ENCODE measurements at regions not wholly inside any gene's neighbourhood (a gene's known extent, or its start where the extent isn't known, plus 50 kb on each side); places are given as distances from the start of the nearest gene placed in this dataset.
A peak's percentile ranks its signal among the peaks of the same experiment; 100 is the strongest.

DNA sequence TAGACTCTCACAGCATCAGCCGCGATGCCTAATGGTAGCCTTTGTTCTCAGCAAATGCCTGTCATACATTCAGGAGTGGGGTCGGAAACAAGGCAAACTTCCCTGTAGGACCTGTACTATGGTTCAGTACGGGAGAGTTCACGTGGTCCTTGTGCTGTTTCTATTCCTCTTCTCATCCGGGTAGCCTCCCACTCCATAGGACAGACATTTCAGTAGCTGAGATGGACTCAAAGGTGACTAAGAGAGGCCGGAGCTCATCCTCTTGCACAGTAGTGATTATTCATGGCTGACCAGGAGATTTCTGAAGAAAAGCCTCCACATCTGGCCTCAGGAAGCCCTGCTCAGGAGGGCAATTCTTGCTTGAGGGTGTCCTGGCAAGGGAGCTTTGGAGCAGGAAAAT is 117.8 kb upstream of the SPRED2 start:
- no peak for DNase-seq

DNA sequence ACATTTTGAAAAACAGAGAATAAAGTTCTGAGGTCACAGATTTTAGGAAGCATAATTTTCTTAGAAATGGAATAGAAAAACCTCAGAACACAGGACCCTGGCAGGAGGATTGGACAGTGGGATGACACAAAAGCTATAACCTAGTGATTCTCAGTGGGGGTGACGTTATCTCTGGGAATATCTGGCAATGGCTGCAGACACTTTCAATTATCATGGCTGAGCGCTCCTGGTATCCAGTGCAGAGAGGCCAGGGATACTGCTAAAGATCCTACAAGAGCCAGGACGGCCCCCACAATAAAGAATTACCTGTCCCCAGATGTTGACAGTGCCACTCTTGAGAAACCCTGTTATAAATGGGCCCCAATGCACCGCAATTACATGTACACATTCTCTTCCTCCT is 117.2 kb upstream of the SPRED2 start:
- DNase-seq: no peak

DNA sequence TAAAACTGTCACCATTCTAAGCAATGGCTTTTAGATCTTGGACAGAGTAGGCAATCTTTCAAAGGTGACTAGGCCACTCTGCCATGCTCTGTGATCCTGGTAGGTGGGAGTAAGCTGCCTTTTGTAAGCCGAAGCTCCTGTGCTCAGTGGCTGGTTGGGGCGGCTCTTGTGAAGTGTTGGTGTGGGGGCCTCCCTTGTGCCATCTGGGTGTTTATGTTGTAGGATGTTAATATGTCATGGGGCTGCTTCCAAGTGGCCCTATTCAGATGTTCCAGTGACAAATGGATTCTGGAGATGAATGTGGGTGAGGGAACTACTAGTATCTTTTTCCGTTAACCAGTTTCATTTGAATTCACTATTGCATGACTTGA is 116.8 kb upstream of the SPRED2 start:
- no peak for DNase-seq

DNA sequence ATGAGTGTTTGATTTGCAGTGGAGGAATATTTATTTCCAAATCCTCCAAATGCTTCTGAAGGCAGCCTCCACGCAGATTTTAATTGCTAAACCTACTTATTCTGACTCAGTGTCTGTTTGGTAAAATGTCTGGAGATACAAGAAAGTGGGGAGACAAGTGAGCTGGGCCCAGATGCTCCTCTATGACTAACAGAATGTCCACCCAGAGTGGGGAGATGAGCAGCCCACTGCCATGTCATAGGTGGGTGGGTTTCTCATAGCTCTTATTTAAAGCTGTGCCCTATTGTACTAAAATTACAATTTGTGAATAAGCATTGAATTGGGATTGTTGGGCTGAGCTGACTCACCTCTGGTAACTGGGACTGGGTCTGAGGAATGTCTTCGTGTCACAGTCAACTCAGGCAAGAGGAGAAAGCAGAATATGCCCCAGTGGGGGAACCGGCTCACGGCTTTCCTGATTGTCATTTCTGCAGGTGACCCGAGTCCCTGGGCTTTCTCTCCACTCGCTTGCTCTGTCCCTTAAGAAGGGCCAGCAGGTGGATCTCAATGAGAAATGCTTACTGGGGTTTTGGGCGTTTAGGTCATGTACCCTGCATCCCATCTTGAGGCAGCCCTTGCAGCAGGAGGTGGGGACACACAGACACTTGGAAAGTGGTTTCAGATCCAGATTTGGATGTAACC is 116.3 kb upstream of the SPRED2 start:
- DNase-seq: no peak

DNA sequence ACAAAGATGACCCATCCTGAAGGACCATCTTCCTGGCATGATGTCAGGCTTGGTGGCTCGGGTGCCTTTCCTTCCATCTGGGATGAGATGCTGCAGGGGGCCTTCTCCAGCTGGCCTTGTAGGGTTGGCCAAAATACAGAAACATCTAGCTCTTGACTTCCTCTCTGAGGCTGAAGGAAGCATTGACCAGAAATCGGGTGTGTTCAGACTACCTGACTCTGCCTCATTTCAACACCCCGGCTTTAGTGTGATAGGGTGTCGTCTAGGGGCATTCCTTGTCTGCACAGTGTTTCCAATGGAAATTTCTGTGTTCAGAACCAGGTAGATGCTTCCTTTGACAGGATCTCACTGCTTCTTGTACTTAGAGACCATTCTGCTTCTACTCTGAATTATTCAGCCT is 115.7 kb upstream of the SPRED2 start:
- DNase-seq: no peak

DNA sequence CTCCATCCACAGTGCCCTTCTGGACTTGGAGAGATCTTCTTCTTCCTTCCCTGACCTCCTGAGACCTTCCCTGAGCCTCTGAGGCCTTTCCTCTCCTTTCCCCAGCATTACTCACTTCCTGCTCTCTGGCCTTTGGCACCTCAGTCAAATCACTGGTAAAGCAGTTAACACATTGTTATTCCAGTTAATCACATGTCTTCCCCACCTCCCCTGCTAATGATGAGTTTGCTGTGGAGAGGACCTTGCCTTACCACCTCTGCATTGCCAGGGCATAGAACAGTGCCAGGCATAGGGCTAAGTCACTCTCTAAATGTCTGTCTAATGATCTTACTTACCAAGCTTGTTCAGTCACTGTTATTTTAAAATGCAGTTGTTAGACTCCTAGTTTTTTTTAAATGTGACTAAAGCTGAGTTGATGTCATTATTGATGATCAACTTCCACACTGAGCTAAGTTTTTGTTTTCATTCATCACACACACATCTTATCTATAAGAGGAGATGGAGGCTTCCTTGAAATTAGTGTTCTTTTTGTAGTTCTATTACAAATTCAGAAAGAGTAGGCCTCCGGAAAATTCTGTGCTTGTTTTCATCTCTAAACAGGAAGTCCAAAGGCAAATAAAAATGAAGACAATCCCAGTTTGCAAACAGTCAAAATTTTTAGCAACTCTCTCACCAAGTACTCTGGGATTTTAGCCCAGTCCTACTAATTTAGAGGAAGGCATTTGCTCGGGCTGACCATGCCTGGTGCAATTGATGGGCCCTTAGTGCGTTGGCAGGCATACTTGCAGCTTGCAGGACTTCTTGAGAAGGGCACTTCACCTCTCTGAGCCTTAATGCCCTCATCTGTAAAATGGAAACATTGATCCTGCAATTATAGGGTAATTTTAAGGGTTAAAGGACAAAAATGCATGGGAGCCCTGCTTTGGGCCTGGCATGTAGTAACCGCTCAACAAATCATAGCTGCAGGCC is 113.7 kb upstream of the SPRED2 start:
- no peak for DNase-seq

DNA sequence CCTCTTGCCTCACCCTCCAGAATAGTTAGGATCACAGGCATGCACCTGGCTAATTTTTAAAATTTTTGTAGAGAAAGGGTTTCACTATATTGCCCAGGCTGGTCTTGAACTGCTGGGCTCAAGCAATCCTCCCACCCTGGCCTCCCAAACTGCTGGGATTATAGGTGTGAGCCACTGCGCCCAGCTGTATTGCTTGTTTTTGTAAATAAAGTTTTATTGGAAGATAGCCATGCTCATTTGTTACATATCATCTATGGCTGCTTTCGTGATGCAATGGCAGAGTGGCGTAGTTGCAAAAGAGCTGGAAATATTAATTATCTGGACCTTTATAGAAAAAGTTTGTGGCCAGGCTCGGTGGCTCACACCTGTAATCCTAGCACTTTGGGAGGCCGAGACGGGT is 109.4 kb upstream of the SPRED2 start:
- DNase-seq: no peak

DNA sequence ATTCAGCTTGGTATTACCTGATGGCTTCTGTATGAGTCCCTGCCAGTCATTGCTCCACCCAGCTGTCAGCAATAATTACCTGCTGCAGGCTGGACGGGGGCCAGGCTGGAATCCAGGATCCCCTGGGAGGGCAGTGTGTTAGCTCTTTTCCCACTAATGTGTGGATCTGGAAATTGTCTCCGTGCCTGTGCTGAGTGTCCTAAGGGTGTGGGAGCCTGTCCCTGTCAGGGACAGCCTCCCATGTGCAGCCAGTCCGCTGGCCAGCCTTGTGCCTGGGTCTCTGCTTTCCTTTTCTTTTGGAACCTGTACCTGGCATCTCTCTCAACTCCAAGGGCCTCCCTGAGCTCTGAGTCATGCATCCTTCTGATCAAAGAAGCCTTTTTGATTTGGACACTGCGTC is 107.2 kb upstream of the SPRED2 start:
- peak; percentile 56 for DNase-seq

DNA sequence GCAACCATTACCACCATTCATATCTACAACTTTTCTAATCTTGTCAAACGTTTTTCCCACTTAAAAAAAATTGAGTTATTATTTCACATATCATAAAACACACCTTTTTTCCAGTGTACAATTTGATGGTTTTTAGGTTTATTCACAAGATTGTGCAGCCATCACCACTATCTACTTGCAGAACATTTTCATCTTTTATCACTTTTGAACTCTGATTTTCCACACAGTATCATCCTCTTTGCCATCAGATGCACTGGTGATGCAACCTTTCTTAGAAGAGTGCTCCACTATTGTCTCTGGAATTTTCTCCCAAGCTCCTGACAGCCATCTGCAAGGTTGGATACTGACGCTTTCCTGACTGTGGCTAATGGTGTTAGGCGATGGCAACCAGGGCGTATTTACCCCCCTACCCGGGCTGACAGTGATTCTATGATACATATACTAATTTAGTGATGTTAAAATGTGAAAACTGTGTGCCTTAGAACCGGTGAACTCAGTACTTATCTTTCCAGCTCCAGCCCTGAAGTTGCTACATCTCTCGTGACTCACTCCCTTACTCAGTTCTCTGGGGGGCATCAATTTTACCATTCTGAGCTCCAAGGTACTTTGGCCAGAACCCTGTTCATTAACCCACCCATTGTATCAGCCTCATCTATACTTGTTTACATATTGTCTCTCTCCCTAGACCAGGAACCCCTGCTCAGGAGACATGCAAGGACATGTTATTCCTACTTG is 105.4 kb upstream of the SPRED2 start:
- DNase-seq: no peak

DNA sequence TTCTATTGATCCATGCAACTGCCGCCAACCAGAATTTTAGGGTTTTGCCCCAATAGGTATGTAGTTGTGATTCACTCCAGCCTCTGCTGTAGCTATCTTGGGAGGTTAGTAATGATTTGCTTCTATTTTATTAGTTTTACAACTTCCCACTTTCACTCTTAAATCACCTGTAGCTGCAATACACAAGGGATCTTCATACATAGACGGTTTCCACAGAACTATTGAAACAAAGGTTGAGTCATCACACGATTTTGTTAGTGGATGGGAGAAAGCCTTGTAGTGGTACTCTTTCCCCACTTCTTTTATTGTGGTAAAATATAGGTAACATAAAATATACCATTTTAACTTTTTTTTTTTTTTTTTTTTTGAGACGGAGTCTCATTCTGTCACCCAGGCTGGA is 104.2 kb upstream of the SPRED2 start:
- no peak for DNase-seq

DNA sequence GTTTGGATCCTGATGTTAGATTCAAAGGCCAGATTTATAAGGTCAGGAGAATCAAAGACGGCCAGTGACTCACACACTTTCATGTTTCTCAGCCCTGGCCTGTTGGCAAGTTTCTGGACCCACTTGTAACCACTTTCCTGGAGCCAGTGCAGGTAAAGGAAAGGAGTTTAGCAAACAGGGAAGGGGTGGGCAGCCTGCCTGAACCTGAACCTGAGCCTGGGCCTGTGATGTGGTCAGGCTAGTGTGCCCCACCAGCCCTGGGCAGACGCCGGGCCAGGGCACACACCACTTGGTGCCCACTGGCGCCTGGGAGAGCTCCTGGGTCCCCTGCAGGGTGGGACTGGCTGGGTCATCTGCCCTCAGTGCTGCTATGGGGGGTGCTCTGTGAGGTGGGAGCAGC is 100.5 kb upstream of the SPRED2 start:
- DNase-seq: no peak

DNA sequence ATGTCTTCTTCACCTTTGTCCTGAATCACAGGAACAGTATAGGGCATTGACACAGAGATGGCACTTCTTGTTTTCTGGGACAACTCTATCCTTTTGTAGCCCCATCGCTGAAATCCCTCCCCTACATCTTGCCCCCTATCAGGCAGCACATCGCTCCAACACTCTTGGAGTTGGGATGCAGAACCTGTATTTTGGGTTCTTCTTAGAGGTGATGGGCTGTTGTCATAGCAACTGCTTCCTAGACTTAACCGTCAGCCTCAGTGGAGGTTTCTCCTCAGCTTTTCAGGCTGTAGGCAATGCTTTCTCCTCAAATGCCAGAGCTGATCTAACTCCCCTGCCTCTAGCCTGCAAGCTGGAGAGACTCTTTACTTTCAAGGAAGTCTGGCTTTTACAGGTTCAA is 99.9 kb upstream of the SPRED2 start:
- no peak for DNase-seq

DNA sequence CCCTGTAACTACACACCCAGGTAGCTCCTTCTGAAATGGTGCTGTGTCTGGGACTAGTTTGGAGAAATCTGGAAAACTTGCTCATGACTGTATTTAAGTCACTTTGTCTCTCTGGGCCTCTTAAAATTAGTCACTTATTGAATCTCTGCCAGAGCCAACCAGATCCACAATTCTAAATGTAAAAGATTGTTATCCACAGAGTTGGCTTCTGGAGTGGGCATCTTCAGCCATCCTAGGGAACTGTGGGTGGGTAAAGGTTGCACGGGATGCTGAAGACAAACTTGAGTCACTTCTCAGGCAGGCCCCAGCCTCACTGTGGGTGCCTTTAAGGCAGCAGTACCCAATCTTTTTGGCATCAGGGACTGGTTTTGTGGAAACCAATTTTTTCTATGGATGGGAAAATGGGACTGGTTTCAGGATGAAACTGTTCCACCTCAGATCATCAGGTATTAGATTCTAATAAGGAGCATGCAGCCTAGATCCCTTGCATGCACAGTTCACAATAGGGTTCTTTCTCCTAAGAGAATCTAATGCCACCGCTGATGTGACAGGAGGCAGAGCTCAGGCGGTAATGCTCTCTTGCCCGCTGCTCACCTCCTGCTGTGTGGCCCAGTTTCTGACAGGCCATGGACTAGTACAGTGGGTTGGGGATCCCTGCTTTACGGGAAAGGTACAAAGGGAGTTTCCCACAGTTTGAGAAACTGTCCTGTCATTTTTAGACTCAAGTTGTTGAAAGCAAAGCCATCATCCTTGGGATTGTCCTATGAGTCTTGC is 98.3 kb upstream of the SPRED2 start:
- DNase-seq: no peak

DNA sequence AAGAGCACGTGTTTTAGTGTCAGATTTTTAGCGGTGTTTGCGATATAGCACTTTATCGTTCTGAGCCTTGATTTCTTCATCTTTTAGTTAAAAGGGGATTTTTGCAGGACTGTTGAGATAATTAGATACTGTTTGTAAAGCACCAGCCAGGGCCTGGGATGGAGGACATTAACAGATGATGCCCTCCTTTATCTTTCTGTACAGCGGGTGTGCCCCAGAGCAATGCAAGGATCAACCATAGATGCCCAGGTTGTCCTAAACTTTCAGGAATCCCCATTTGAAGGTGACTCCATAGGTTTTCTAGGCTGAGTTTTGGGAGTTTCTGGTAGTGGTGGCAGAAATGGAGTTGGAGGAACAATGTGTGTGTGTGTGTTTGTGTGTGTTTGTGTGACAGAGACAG is 97.0 kb upstream of the SPRED2 start:
- DNase-seq: no peak

DNA sequence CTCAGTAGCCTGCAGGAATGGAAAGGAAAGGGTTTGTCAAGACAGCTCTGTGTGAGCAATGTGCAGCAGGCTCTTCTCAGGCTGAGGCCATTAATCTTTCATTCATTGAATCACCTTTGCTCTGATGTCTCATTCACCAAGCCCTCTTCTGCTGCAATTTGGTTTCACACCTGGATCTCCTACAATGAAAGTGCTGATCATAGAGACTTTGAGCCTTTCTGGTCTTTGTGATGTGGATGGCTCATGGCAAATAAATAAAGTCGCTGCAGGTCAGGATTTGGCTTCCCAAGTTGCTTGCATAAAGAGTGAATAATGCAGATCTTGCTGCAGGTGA is 95.8 kb upstream of the SPRED2 start:
- no peak for DNase-seq

DNA sequence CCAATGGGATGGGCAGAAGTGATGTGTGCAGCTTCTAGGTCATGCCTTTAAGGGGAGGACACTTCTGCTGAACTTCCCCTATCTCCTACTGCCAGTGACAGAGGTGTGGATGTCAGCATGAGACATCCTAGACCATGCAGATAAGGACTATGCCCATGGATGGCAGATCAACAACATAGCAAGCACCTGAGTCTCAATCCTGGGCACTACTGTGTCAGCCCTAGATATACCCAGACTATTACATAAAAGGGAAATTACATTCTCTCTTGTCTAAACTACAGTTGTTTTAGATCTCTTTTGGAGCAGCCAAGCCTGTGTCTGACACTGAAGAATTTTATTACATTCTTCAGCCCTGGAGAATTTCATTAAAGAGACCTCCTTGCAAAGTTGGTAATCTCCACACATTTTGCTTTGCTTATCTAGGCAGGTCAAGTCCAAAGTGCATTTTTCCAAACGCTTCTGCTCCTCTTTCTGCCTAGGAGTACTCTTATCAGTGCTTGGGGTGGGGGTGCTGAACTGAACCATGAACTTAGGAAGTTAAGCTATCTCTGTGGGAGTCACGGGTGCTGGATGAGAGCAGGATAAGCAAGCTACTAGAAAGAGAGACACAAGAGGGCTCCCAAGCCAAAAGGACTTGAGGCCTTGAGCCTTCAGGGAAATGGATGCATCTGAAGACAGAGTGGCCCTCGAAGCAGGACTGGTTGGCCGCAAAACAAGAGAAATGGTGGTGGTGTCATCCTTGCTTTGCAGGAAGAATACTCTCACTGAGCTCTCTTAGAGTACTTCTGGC is 95.2 kb upstream of the SPRED2 start:
- DNase-seq: no peak

DNA sequence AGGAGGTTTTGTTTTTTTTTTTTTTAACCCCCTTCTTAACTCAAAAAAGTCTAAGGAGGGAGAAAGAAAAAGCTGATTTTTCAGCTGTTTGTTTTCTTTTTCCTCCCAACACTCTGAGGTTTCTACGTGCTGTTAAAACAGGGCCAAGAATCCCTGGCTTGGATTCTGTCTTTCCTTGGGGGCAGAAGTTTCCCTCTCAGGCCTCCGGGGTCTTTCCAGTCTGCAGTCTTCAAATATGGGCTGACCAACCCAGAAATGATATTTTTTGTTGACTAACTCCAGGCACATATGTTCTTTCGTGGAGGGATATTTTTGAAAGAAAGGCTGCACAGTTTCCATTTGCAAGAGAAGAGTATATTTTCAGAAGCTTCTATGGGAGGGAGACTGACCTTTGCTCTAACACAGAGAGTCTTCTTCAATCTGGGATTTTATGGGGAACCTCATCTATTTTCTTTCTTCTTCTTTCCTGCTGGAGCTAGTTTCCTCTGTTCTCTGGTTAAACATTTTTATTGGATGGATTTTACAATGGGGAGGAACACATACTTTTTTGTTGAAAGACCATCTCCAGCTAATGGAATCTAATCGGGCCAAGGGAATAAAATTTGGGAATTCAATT is 93.3 kb upstream of the SPRED2 start:
- no peak for DNase-seq

DNA sequence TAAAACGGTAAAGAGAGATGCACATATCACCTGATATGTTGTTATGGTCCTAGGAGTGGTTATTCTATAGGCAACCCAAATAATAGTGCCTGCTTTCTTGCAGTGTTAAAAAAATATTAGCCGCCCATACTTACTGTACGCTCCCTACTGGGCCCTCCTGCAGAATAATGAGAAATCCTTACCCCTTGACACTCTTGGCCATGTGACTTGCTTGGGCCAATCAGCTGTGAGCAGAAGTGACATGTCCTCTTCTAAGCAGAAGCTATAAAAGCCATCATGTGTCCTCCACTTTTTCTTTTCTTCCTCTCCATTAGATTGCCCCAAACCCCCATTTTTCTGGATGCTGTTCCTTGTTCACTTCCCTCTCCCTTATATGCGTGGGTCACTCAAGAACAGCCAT is 90.5 kb upstream of the SPRED2 start:
- no peak for DNase-seq

DNA sequence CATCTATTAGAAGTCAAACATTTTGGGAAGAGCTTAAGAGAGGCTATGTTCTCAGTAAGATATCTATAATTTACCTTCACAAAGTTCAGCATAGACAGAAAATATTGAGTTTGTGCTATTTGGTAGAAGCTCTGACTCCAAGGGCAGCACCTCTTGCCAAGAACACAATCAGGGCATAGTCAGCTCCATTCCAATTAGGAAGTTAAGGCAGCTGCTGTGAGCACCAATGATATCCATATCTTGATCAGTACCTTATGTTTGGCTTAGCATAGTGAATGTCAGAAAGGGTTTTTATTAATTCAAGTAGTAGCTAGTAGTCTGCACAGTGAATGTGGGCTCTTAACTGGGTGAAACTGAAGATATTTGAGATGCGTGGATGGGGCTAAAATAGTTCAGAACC is 86.4 kb upstream of the SPRED2 start:
- DNase-seq: no peak

DNA sequence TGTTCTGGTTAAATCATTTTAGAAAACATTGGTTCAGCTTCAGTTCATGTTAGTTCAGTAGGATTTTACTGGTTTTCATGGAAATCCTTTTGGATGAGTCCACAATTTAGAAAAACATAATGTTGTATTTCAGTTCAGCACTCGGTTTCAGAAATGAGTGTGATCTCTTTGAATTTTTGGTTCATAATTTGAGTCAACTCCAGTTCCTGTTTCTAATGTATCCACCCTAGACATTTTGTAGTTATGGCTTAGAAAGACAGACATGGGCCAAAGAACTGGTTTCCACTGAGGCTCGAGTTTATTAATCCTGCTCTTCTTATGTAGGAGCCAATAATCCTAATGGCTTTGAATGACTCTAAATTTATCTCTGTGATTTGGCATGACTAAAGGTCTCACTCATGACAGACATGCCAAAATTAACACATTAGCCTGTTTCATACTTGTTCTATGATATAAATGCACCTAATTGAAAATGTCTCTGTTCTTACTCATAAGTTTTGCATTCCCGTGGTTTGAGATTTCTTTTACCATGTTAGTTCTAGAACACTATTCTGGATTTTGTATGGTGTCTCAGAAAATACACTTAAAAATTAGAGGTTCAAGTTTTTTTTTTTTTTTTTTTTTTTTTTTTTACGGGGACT is 82.3 kb upstream of the SPRED2 start:
- DNase-seq: no peak

DNA sequence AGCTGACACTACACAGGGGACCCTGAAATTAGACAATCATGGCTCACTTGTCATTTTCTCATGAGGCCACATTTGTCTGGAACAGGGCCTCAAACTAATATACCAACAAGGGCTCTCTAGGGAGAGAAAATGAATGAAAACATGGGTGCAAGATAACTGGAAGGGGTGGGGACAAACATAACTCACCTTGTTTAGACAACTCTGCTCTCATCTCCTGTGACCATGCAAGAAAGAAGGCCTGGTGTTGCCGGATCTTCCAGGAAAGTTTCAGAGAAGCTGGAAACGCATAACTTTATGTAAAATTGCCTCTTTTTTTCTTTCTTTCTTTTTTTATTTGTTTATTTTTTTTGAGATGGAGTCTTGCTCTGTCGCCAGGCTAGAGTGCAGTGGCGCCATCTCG is 80.4 kb upstream of the SPRED2 start:
- no peak for DNase-seq
